ENCODE measurements at regions not wholly inside any gene's neighbourhood (a gene's known extent, or its start where the extent isn't known, plus 50 kb on each side); places are given as distances from the start of the nearest gene placed in this dataset.
"Not testable (repeated sequence)": the region's sequence is repeated elsewhere in the genome, so short reads cannot be mapped to it uniquely, and the experiment has no call there.

GRCh38 chr14:105614987-105615386 is 88.6 kb downstream of the TMEM121 start:
- not testable (repeated sequence) for H3K4me1 ChIP-seq (ENCODE audit: control insufficient read depth in 5 of 5, insufficient read depth in 5 of 5, low read length in 5 of 5); H3K36me3 ChIP-seq (ENCODE audit: control insufficient read depth in 5 of 5, insufficient read depth in 5 of 5, low read length in 5 of 5); H3K9ac ChIP-seq (ENCODE audit: low read length in 5 of 5); H3K27ac ChIP-seq (ENCODE audit: low read depth, low read length); H3K9me3 ChIP-seq (ENCODE audit: control insufficient read depth in 5 of 5, low read length in 5 of 5); H3K27me3 ChIP-seq (ENCODE audit: control insufficient read depth in 5 of 5, insufficient read depth in 4 of 5, low read length in 5 of 5); H3K4me3 ChIP-seq (ENCODE audit: low read depth in 1 of 5, low read length in 5 of 5)

GRCh38 chr14:105615986-105616801 is 89.8 kb downstream of the TMEM121 start:
- H3K4me1 ChIP-seq (ENCODE audit: control insufficient read depth in 5 of 5, insufficient read depth in 5 of 5, low read length in 5 of 5); H3K27me3 ChIP-seq (ENCODE audit: control insufficient read depth in 5 of 5, insufficient read depth in 4 of 5, low read length in 5 of 5); H3K9me3 ChIP-seq (ENCODE audit: control insufficient read depth in 5 of 5, low read length in 5 of 5); H3K36me3 ChIP-seq (ENCODE audit: control insufficient read depth in 5 of 5, insufficient read depth in 5 of 5, low read length in 5 of 5); H3K27ac ChIP-seq (ENCODE audit: low read depth, low read length); H3K9ac ChIP-seq (ENCODE audit: low read length in 5 of 5); H3K4me3 ChIP-seq (ENCODE audit: low read depth in 1 of 5, low read length in 5 of 5): not testable (repeated sequence)

- H3K9ac ChIP-seq (ENCODE audit: low read length in 5 of 5), result no peak overlapping the region
- H3K4me3 ChIP-seq (ENCODE audit: low read depth in 1 of 5, low read length in 5 of 5), result no peak overlapping the region
- peaks cover 0 to 4% (median 0%) of the 10 kb centered on the region in 5 donors for H3K4me1 ChIP-seq (ENCODE audit: control insufficient read depth in 5 of 5, insufficient read depth in 5 of 5, low read length in 5 of 5)
- no peak overlapping the region for H3K27ac ChIP-seq (ENCODE audit: low read depth, low read length)
- H3K27me3 ChIP-seq (ENCODE audit: control insufficient read depth in 5 of 5, insufficient read depth in 4 of 5, low read length in 5 of 5), result peaks cover 0 to 10% (median 0%) of the 10 kb centered on the region in 5 donors
- no peaks in the 10 kb centered on the region for H3K9me3 ChIP-seq (ENCODE audit: control insufficient read depth in 5 of 5, low read length in 5 of 5)
- no peaks in the 10 kb centered on the region for H3K36me3 ChIP-seq (ENCODE audit: control insufficient read depth in 5 of 5, insufficient read depth in 5 of 5, low read length in 5 of 5)
Observed at GRCh38 chr14:105616802-105617192, 90.4 kb downstream of the TMEM121 start.

- Histone ChIP-seq H3K4me3 (ENCODE audit: low read depth in 1 of 5, low read length in 5 of 5) (no peak overlapping the region), H3K4me1 (ENCODE audit: control insufficient read depth in 5 of 5, insufficient read depth in 5 of 5, low read length in 5 of 5) (peaks cover 0 to 4% (median 0%) of the 10 kb centered on the region in 5 donors), H3K27ac (ENCODE audit: low read depth, low read length) (no peak overlapping the region), H3K9ac (ENCODE audit: low read length in 5 of 5) (no peak overlapping the region), H3K36me3 (ENCODE audit: control insufficient read depth in 5 of 5, insufficient read depth in 5 of 5, low read length in 5 of 5) (no peaks in the 10 kb centered on the region), H3K9me3 (ENCODE audit: control insufficient read depth in 5 of 5, low read length in 5 of 5) (no peaks in the 10 kb centered on the region), H3K27me3 (ENCODE audit: control insufficient read depth in 5 of 5, insufficient read depth in 4 of 5, low read length in 5 of 5) (peaks cover 0 to 10% (median 0%) of the 10 kb centered on the region in 5 donors)
Observed at GRCh38 chr14:105617201-105617777, 90.9 kb downstream of the TMEM121 start.

- H3K4me3 ChIP-seq (ENCODE audit: low read depth in 1 of 5, low read length in 5 of 5); H3K36me3 ChIP-seq (ENCODE audit: control insufficient read depth in 5 of 5, insufficient read depth in 5 of 5, low read length in 5 of 5); H3K4me1 ChIP-seq (ENCODE audit: control insufficient read depth in 5 of 5, insufficient read depth in 5 of 5, low read length in 5 of 5); H3K9ac ChIP-seq (ENCODE audit: low read length in 5 of 5); H3K9me3 ChIP-seq (ENCODE audit: control insufficient read depth in 5 of 5, low read length in 5 of 5); H3K27me3 ChIP-seq (ENCODE audit: control insufficient read depth in 5 of 5, insufficient read depth in 4 of 5, low read length in 5 of 5); H3K27ac ChIP-seq (ENCODE audit: low read depth, low read length): not testable (repeated sequence)
Observed at GRCh38 chr14:105617805-105618204, 91.4 kb downstream of the TMEM121 start.

GRCh38 chr14:105619324-105619723 is 92.9 kb downstream of the TMEM121 start:
- H3K9ac ChIP-seq (ENCODE audit: low read length in 5 of 5); H3K9me3 ChIP-seq (ENCODE audit: control insufficient read depth in 5 of 5, low read length in 5 of 5); H3K27me3 ChIP-seq (ENCODE audit: control insufficient read depth in 5 of 5, insufficient read depth in 4 of 5, low read length in 5 of 5); H3K36me3 ChIP-seq (ENCODE audit: control insufficient read depth in 5 of 5, insufficient read depth in 5 of 5, low read length in 5 of 5); H3K4me1 ChIP-seq (ENCODE audit: control insufficient read depth in 5 of 5, insufficient read depth in 5 of 5, low read length in 5 of 5); H3K4me3 ChIP-seq (ENCODE audit: low read depth in 1 of 5, low read length in 5 of 5); H3K27ac ChIP-seq (ENCODE audit: low read depth, low read length): not testable (repeated sequence)

- not testable (repeated sequence) for H3K36me3 ChIP-seq (ENCODE audit: control insufficient read depth in 5 of 5, insufficient read depth in 5 of 5, low read length in 5 of 5); H3K27ac ChIP-seq (ENCODE audit: low read depth, low read length); H3K4me3 ChIP-seq (ENCODE audit: low read depth in 1 of 5, low read length in 5 of 5); H3K27me3 ChIP-seq (ENCODE audit: control insufficient read depth in 5 of 5, insufficient read depth in 4 of 5, low read length in 5 of 5); H3K9ac ChIP-seq (ENCODE audit: low read length in 5 of 5); H3K4me1 ChIP-seq (ENCODE audit: control insufficient read depth in 5 of 5, insufficient read depth in 5 of 5, low read length in 5 of 5); H3K9me3 ChIP-seq (ENCODE audit: control insufficient read depth in 5 of 5, low read length in 5 of 5)
Observed at GRCh38 chr14:105620178-105620864, 93.9 kb downstream of the TMEM121 start.

- not testable (repeated sequence) for H3K27ac ChIP-seq (ENCODE audit: low read depth, low read length); H3K9me3 ChIP-seq (ENCODE audit: control insufficient read depth in 5 of 5, low read length in 5 of 5); H3K4me1 ChIP-seq (ENCODE audit: control insufficient read depth in 5 of 5, insufficient read depth in 5 of 5, low read length in 5 of 5)
Observed at GRCh38 chr14:105620865-105621471, 94.6 kb downstream of the TMEM121 start.

GRCh38 chr14:105621479-105622328 is 95.3 kb downstream of the TMEM121 start:
- not testable (repeated sequence) for H3K9me3 ChIP-seq (ENCODE audit: control insufficient read depth in 5 of 5, low read length in 5 of 5); H3K4me3 ChIP-seq (ENCODE audit: low read depth in 1 of 5, low read length in 5 of 5); H3K36me3 ChIP-seq (ENCODE audit: control insufficient read depth in 5 of 5, insufficient read depth in 5 of 5, low read length in 5 of 5); H3K27ac ChIP-seq (ENCODE audit: low read depth, low read length); H3K27me3 ChIP-seq (ENCODE audit: control insufficient read depth in 5 of 5, insufficient read depth in 4 of 5, low read length in 5 of 5); H3K4me1 ChIP-seq (ENCODE audit: control insufficient read depth in 5 of 5, insufficient read depth in 5 of 5, low read length in 5 of 5); H3K9ac ChIP-seq (ENCODE audit: low read length in 5 of 5)

More at GRCh38 chr14:105620865-105621471, 94.6 kb downstream of the TMEM121 start:
- H3K4me3 ChIP-seq (ENCODE audit: low read depth in 1 of 5, low read length in 5 of 5); H3K27me3 ChIP-seq (ENCODE audit: control insufficient read depth in 5 of 5, insufficient read depth in 4 of 5, low read length in 5 of 5); H3K36me3 ChIP-seq (ENCODE audit: control insufficient read depth in 5 of 5, insufficient read depth in 5 of 5, low read length in 5 of 5); H3K9ac ChIP-seq (ENCODE audit: low read length in 5 of 5): not testable (repeated sequence)
